ENCODE measurements at regions not wholly inside any gene's neighbourhood (a gene's known extent, or its start where the extent isn't known, plus 50 kb on each side); places are given as distances from the start of the nearest gene placed in this dataset.
A peak's percentile ranks its signal among the peaks of the same experiment; 100 is the strongest.
"Not testable (repeated sequence)": the region's sequence is repeated elsewhere in the genome, so short reads cannot be mapped to it uniquely, and the experiment has no call there.

GRCh38 chr21:36245115-36245514 lies 74.9 kb upstream of the MORC3 start:
- no peak for DNase-seq
- intact Hi-C loops (cut with DNase I), result no loop called here

- no peak for DNase-seq
- intact Hi-C loops (cut with DNase I), result no loop called here
Measured at GRCh38 chr21:36245649-36246048, 74.3 kb upstream of the MORC3 start.

GRCh38 chr21:36246080-36246631 lies 73.8 kb upstream of the MORC3 start:
- DNase-seq, result no peak
- intact Hi-C loops (cut with DNase I), result no loop called here

GRCh38 chr21:36247316-36248010 lies 72.5 kb upstream of the MORC3 start:
- no peak for DNase-seq
- intact Hi-C loops (cut with DNase I), result no loop called here

GRCh38 chr21:36249576-36250422 lies 70.2 kb upstream of the MORC3 start:
- no peak for DNase-seq
- intact Hi-C loops (cut with DNase I), result no loop called here

- intact Hi-C loops (cut with DNase I), result no loop called here
- no peak for DNase-seq
Measured at GRCh38 chr21:36250423-36251075, 69.4 kb upstream of the MORC3 start.

GRCh38 chr21:36254106-36254941 lies 65.7 kb upstream of the MORC3 start:
- intact Hi-C loops (cut with DNase I), result no loop called here
- DNase-seq, result no peak

GRCh38 chr21:36255663-36256062 lies 64.3 kb upstream of the MORC3 start:
- no peak for DNase-seq
- intact Hi-C loops (cut with DNase I), result no loop called here

GRCh38 chr21:36257657-36258056 lies 62.3 kb upstream of the MORC3 start:
- intact Hi-C loops (cut with DNase I), result no loop called here
- no peak for DNase-seq

- intact Hi-C loops (cut with DNase I), result no loop called here
- DNase-seq, result peak in 17 of 42 donors; percentile 13 to 80 (median 29)
Measured at GRCh38 chr21:36260030-36260787, 59.8 kb upstream of the MORC3 start.

- no peak for DNase-seq
- intact Hi-C loops (cut with DNase I), result no loop called here
Measured at GRCh38 chr21:36260802-36261201, 59.2 kb upstream of the MORC3 start.

GRCh38 chr21:36261459-36261858 lies 58.5 kb upstream of the MORC3 start:
- intact Hi-C loops (cut with DNase I), result no loop called here
- DNase-seq, result no peak

- intact Hi-C loops (cut with DNase I), result no loop called here
- no peak for DNase-seq
Measured at GRCh38 chr21:36263797-36264196, 56.2 kb upstream of the MORC3 start.

GRCh38 chr21:36265431-36265830 lies 54.6 kb upstream of the MORC3 start:
- DNase-seq, result no peak
- intact Hi-C loops (cut with DNase I), result no loop called here

- DNase-seq; intact Hi-C loops (cut with DNase I): not testable (repeated sequence)
Measured at GRCh38 chr21:36267828-36268227, 52.2 kb upstream of the MORC3 start.

GRCh38 chr21:36268264-36268663 lies 51.7 kb upstream of the MORC3 start:
- intact Hi-C loops (cut with DNase I); DNase-seq: not testable (repeated sequence)
